SK-N-SH treated with all-trans-retinoic acid at 6 μM for 48 hours (cell line): ENCODE measurements at regions not wholly inside any gene's neighbourhood (a gene's known extent, or its start where the extent isn't known, plus 50 kb on each side); places are given as distances from the start of the nearest gene placed in this dataset.

Source experiments
- ATAC-seq: fragments of 200-7000 bp; cut with Tn5 transposase; 3 replicates; pipeline ENCODE4 v1.9.1; 2020; ENCODE audit warnings: mild to moderate bottlenecking, moderate library complexity
- ARNTL ChIP-seq: fragments of 450-650 bp; formaldehyde crosslinking; IDR thresholded peaks from 2 replicates; pipeline ENCODE4 v1.5.0; 2020; ENCODE audit warnings: low read depth, mild to moderate bottlenecking, moderate library complexity, borderline replicate concordance
- BACH2 ChIP-seq: fragments of 250-450 bp; sonication (Bioruptor Pico); IDR thresholded peaks from 2 replicates; pipeline ENCODE4 v1.9.0; 2021; ENCODE audit warnings: mild to moderate bottlenecking, borderline replicate concordance
- CREB5 ChIP-seq: fragments of 250-450 bp; sonication (Bioruptor Pico); IDR thresholded peaks from 2 replicates; pipeline ENCODE4 v1.5.1; 2020; ENCODE audit warnings: low read depth, mild to moderate bottlenecking, moderate library complexity
- CSDC2 ChIP-seq: fragments of 250-450 bp; sonication (Bioruptor Pico); IDR thresholded peaks from 2 replicates; pipeline ENCODE4 v1.5.0; 2020; ENCODE audit warnings: mild to moderate bottlenecking, moderate library complexity
- CSRNP3 ChIP-seq: fragments of 250-450 bp; sonication (Bioruptor Pico); IDR thresholded peaks from 2 replicates; pipeline ENCODE4 v1.5.1; 2021; ENCODE audit warnings: mild to moderate bottlenecking, moderate library complexity
- ESRRG ChIP-seq: fragments of 250-450 bp; sonication (Bioruptor Pico); IDR thresholded peaks from 2 replicates; pipeline ENCODE4 v1.6.1; 2021; ENCODE audit warnings: mild to moderate bottlenecking
- GLIS3 ChIP-seq: fragments of 250-450 bp; sonication (Bioruptor Pico); IDR thresholded peaks from 2 replicates; pipeline ENCODE4 v1.5.0; 2020; ENCODE audit warnings: mild to moderate bottlenecking, moderate library complexity
- OSR1 ChIP-seq: fragments of 250-450 bp; sonication (Bioruptor Pico); IDR thresholded peaks from 2 replicates; pipeline ENCODE4 v1.8.0; 2022; ENCODE audit warnings: moderate library complexity, mild to moderate bottlenecking, inconsistent platforms
- PATZ1 ChIP-seq: fragments of 250-450 bp; sonication (Bioruptor Pico); IDR thresholded peaks from 2 replicates; pipeline ENCODE4 v1.8.0; 2020; ENCODE audit warnings: mild to moderate bottlenecking, moderate library complexity, borderline replicate concordance
- POU6F1 ChIP-seq: fragments of 250-450 bp; sonication (Bioruptor Pico); IDR thresholded peaks from 2 replicates; pipeline ENCODE4 v1.8.0; 2021; ENCODE audit warnings: low read depth, mild to moderate bottlenecking, moderate library complexity, borderline replicate concordance
- PPARA ChIP-seq: fragments of 250-450 bp; sonication (Bioruptor Pico); IDR thresholded peaks from 2 replicates; pipeline ENCODE4 v1.5.0; 2020; ENCODE audit warnings: mild to moderate bottlenecking, borderline replicate concordance
- RARB ChIP-seq: fragments of 250-450 bp; sonication (Bioruptor Pico); IDR thresholded peaks from 2 replicates; pipeline ENCODE4 v1.8.0; 2021; ENCODE audit warnings: mild to moderate bottlenecking, moderate library complexity
- SNAI2 ChIP-seq: fragments of 250-450 bp; sonication (Bioruptor Pico); IDR thresholded peaks from 2 replicates; pipeline ENCODE4 v1.5.0; 2020; ENCODE audit warnings: mild to moderate bottlenecking, moderate library complexity
- TCF4 ChIP-seq: fragments of 250-450 bp; sonication (Bioruptor Pico); IDR thresholded peaks from 2 replicates; pipeline ENCODE4 v1.8.0; 2021; ENCODE audit warnings: mild to moderate bottlenecking, moderate library complexity, borderline replicate concordance
- TOX ChIP-seq: fragments of 250-450 bp; sonication (Bioruptor Pico); IDR thresholded peaks from 2 replicates; pipeline ENCODE4 v1.8.0; 2021; ENCODE audit warnings: mild to moderate bottlenecking, moderate library complexity, borderline replicate concordance
- TSHZ2 ChIP-seq: fragments of 250-450 bp; sonication (Bioruptor Pico); IDR thresholded peaks from 2 replicates; pipeline ENCODE4 v1.5.0; 2020; ENCODE audit warnings: mild to moderate bottlenecking, moderate library complexity
- ZC3H10 ChIP-seq: fragments of 250-450 bp; sonication (Bioruptor Pico); IDR thresholded peaks from 2 replicates; pipeline ENCODE4 v1.5.1; 2021; ENCODE audit warnings: mild to moderate bottlenecking, moderate library complexity
- ZFP30 ChIP-seq: fragments of 450-650 bp; formaldehyde crosslinking; IDR thresholded peaks from 2 replicates; pipeline ENCODE4 v1.5.0; 2022; ENCODE audit warnings: mild to moderate bottlenecking, moderate library complexity
- ZNF565 ChIP-seq: fragments of 450-650 bp; formaldehyde crosslinking; conservative IDR thresholded peaks from 2 replicates; pipeline ENCODE4 v1.5.0; 2020; ENCODE audit warnings: low read depth, mild to moderate bottlenecking, moderate library complexity
- ZNF70 ChIP-seq: fragments of 450-650 bp; formaldehyde crosslinking; IDR thresholded peaks from 2 replicates; pipeline ENCODE4 v1.5.0; 2020; ENCODE audit warnings: mild to moderate bottlenecking, moderate library complexity
- ZNF8 ChIP-seq: fragments of 450-650 bp; formaldehyde crosslinking; IDR thresholded peaks from 2 replicates; pipeline ENCODE4 v1.5.0; 2020; ENCODE audit warnings: mild to moderate bottlenecking, moderate library complexity

- ATAC-seq = no peak
- TF ChIP-seq BACH2 (CRISPR knock-in tag) (no peak), PATZ1 (CRISPR knock-in tag) (no peak), CREB5 (CRISPR knock-in tag) (no peak), PPARA (no peak), RARB (no peak), GLIS3 (no peak), ZNF8 (CRISPR knock-in tag) (no peak), SNAI2 (CRISPR knock-in tag) (no peak), ARNTL (CRISPR knock-in tag) (no peak), ZNF70 (CRISPR knock-in tag) (no peak), ZNF565 (CRISPR knock-in tag) (no peak), ZC3H10 (CRISPR knock-in tag) (no peak), OSR1 (CRISPR knock-in tag) (no peak), ZFP30 (no peak), CSDC2 (no peak)
- TF ChIP-seq, all 23 proteins: peak for 0
These were observed 117.4 kb downstream of the AXIN2 start for GRCh38 chr17:65444049-65444448.

GRCh38 chr17:65442691-65443090, 118.8 kb downstream of the AXIN2 start:
- ATAC-seq = no peak
- TF ChIP-seq CSRNP3 (CRISPR knock-in tag) (no peak), ZFP30 (no peak)
- TF ChIP-seq, all 23 proteins: peak for 0

- TF ChIP-seq OSR1 (CRISPR knock-in tag) (no peak), CSDC2 (no peak), CSRNP3 (CRISPR knock-in tag) (no peak), TOX (no peak), ZNF8 (CRISPR knock-in tag) (no peak), TCF4 (CRISPR knock-in tag) (no peak), ZNF70 (CRISPR knock-in tag) (no peak), ESRRG (CRISPR knock-in tag) (no peak), TSHZ2 (CRISPR knock-in tag) (no peak)
- TF ChIP-seq, all 23 proteins: peak for 0
- ATAC-seq = no peak
These were observed 119.2 kb downstream of the AXIN2 start for GRCh38 chr17:65442250-65442649.

- no peak for ATAC-seq
- TF ChIP-seq POU6F1 (CRISPR knock-in tag) (no peak), ZFP30 (no peak), ZNF8 (CRISPR knock-in tag) (no peak), RARB (no peak), GLIS3 (no peak), OSR1 (CRISPR knock-in tag) (no peak)
These were observed 120.3 kb downstream of the AXIN2 start for GRCh38 chr17:65441053-65441605.
